ENCODE measurements at regions not wholly inside any gene's neighbourhood (a gene's known extent, or its start where the extent isn't known, plus 50 kb on each side); places are given as distances from the start of the nearest gene placed in this dataset.

- Mint-ChIP-seq H3K4me1 (no peaks in the 10 kb centered on the region), H3K9me3 (no peaks in the 10 kb centered on the region), H3K4me3 (no peak overlapping the region), H3K27ac (no peak overlapping the region), H3K27me3 (peaks cover 8% of the 10 kb centered on the region), H3K36me3 (no peaks in the 10 kb centered on the region)
- CTCF ChIA-PET, result interaction anchor here (1.7 kb wide), 1 partner anchor 9 kb away, joined by 4 read pairs; no protein-coding TSS in a partner anchor
- no peak for DNase-seq
Measured at GRCh38 chr10:94206176-94206575, 156.6 kb downstream of the NOC3L start.

DNA sequence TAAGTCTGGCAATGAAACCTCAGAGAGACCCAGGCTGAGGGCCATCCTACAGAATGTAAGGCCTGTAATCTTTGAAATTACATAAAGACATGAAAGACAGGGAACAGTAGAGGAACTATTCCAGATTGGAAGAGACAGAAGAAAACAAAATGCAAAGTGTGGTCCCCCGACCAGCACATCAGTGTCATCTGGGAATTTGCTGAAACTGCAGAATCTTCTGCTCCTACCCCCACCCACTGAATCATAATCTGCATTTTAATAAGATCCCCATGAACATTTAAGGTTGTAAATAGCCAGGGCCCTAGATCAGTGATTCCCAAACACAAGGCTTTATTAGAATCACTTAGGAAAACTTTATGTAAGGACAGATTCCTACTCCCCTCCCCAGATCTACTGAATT lies 154.4 kb downstream of the NOC3L start:
- H3K27ac Mint-ChIP-seq, result no peak overlapping the region
- no peaks in the 10 kb centered on the region for H3K9me3 Mint-ChIP-seq
- no peak for DNase-seq
- peaks cover 8% of the 10 kb centered on the region for H3K27me3 Mint-ChIP-seq
- H3K4me1 Mint-ChIP-seq, result no peaks in the 10 kb centered on the region
- no peak overlapping the region for H3K4me3 Mint-ChIP-seq
- CTCF ChIA-PET, result no interaction called here
- H3K36me3 Mint-ChIP-seq, result no peaks in the 10 kb centered on the region

GRCh38 chr10:94210440-94211168 lies 152.1 kb downstream of the NOC3L start:
- H3K9me3 Mint-ChIP-seq, result no peaks in the 10 kb centered on the region
- DNase-seq, result no peak
- no peaks in the 10 kb centered on the region for H3K36me3 Mint-ChIP-seq
- H3K4me1 Mint-ChIP-seq, result no peaks in the 10 kb centered on the region
- H3K27ac Mint-ChIP-seq, result no peak overlapping the region
- no peak overlapping the region for H3K4me3 Mint-ChIP-seq
- CTCF ChIA-PET, result no interaction called here
- peaks cover 8% of the 10 kb centered on the region for H3K27me3 Mint-ChIP-seq

DNA sequence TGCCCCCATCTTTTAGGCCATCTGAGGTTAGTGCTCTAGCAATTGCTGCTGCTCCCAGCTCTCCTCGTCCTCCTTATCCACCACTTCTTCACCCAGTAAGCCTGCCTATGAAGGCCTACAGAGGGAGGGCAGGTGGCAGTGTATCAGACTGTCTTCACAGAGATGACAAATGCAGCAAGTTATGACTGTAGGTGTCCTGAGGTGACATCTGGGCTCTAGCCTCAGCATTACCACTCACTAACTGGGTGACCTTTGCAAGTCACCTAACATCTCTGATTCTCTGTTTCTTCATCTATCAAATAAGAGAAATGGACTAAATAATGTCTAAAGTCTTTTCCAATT lies 151.6 kb downstream of the NOC3L start:
- CTCF ChIA-PET, result no interaction called here
- no peaks in the 10 kb centered on the region for H3K9me3 Mint-ChIP-seq
- no peaks in the 10 kb centered on the region for H3K36me3 Mint-ChIP-seq
- no peak overlapping the region for H3K4me3 Mint-ChIP-seq
- no peaks in the 10 kb centered on the region for H3K4me1 Mint-ChIP-seq
- no peak for DNase-seq
- H3K27ac Mint-ChIP-seq, result no peak overlapping the region
- peaks cover 8% of the 10 kb centered on the region for H3K27me3 Mint-ChIP-seq

DNA sequence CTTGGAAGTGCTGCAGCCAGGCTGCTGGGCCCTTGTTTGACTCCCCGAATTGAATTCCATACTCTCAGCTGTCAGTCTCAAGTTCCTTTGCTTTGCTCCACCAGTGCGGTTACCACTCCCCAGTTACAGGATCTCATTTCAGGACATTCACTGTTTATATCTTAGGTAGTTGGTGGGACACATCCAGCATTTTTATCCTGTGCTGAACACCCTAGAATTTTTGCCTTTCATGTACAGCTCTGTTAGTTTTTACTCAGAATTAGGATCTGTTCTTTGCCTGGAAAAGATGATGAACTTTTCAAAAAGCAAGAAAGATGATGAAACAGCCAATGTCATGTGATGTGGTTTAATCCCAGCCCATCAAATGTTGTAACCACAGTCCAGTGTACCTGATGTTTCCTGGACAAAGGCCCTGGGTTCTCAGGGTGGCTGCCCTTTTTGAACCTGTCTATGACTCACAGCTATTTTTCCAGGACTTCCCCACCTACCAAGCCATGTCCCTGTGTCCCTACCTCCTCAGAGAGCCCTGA lies 149.7 kb downstream of the NOC3L start:
- Mint-ChIP-seq H3K9me3 (no peaks in the 10 kb centered on the region), H3K27me3 (peaks cover 8% of the 10 kb centered on the region), H3K4me1 (no peaks in the 10 kb centered on the region), H3K4me3 (no peak overlapping the region), H3K27ac (no peak overlapping the region), H3K36me3 (no peaks in the 10 kb centered on the region)
- DNase-seq, result no peak
- CTCF ChIA-PET, result no interaction called here

GRCh38 chr10:94213980-94214379 lies 148.8 kb downstream of the NOC3L start:
- Mint-ChIP-seq H3K4me3 (no peak overlapping the region), H3K9me3 (no peaks in the 10 kb centered on the region), H3K4me1 (no peaks in the 10 kb centered on the region), H3K27me3 (peaks cover 8% of the 10 kb centered on the region), H3K36me3 (no peaks in the 10 kb centered on the region), H3K27ac (no peak overlapping the region)
- CTCF ChIA-PET, result no interaction called here
- DNase-seq, result no peak

DNA sequence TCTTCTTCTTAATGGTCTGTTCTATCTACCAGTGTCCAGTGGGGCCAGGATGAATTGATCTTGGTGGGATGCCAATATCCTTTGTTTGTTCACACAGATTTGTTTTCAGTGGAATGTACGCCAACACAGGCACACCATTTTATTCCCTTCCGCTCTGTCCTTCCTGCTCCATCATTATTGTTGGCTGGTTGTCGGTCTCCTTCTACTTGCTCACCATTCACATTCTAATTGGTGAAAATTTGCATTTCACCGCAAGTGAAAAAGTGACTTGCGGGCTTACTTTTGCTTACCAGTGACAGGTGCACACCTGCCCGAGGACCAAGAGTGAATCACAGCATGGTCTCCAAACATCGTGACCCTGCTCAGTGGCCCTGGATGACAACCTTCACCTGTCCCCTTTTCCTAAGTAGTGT lies 148.3 kb downstream of the NOC3L start:
- no peaks in the 10 kb centered on the region for H3K4me1 Mint-ChIP-seq
- no peak overlapping the region for H3K4me3 Mint-ChIP-seq
- no peaks in the 10 kb centered on the region for H3K9me3 Mint-ChIP-seq
- H3K27me3 Mint-ChIP-seq, result peaks cover 8% of the 10 kb centered on the region
- CTCF ChIA-PET, result no interaction called here
- H3K36me3 Mint-ChIP-seq, result no peaks in the 10 kb centered on the region
- H3K27ac Mint-ChIP-seq, result no peak overlapping the region
- no peak for DNase-seq

- no peak overlapping the region for H3K27ac Mint-ChIP-seq
- H3K36me3 Mint-ChIP-seq, result no peaks in the 10 kb centered on the region
- H3K4me1 Mint-ChIP-seq, result no peaks in the 10 kb centered on the region
- H3K4me3 Mint-ChIP-seq, result no peak overlapping the region
- H3K27me3 Mint-ChIP-seq, result no peaks in the 10 kb centered on the region
- CTCF ChIA-PET, result interaction anchor here (1.8 kb wide), 1 partner anchor 10 kb away, joined by 4 read pairs; no protein-coding TSS in a partner anchor
- no peaks in the 10 kb centered on the region for H3K9me3 Mint-ChIP-seq
- no peak for DNase-seq
Measured at GRCh38 chr10:94216201-94216600, 146.5 kb downstream of the NOC3L start.

DNA sequence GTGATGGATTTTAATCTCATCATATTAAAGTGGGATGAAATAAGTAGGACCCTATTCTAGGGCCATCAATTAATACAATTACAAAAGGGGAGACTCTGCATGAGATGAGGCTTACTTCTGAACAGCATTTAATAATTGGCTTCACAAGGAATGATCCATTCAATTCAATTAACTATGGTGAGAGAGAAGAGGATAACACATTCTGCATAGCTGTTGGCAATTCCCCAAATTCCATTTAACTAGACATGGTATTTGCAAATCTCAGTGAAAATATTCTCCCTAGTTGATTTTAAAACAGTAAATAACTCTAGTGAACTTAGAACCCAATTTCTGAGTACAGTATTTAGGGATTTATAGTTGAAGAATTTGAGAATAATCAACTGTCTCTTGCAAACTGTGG lies 145.3 kb downstream of the NOC3L start:
- no peak overlapping the region for H3K4me3 Mint-ChIP-seq
- no peaks in the 10 kb centered on the region for H3K9me3 Mint-ChIP-seq
- H3K36me3 Mint-ChIP-seq, result no peaks in the 10 kb centered on the region
- no peak overlapping the region for H3K27ac Mint-ChIP-seq
- no peaks in the 10 kb centered on the region for H3K4me1 Mint-ChIP-seq
- no peak for DNase-seq
- H3K27me3 Mint-ChIP-seq, result no peaks in the 10 kb centered on the region
- CTCF ChIA-PET, result no interaction called here

DNA sequence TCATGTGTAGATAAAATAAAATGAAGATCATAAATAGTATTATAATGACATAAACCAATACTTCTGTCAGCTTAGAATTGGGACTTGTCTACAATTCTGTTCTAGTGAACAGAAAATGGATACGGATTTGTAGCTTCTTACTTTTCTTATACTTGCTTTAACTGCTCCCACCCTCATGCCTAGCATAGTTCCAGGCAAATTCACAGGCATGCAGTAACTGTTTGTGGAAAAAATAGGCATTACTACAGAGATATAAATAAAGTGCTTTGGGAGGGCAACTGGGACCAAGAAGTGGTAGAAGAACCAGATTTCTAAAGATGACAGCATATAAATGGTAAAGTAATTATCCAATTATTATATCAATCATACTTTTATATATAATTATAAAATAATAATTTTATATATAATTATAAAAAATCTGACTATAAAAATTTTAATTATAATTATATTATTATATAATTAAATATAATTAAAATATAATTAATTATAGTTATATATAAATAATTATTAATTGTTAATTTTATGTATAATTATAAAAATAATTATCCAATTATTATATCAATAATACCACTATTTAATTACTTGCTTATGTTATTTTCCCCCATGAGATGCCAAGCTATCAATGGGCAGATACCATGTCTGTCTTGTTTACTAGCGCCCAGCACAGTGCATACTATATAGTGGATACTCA lies 144.1 kb downstream of the NOC3L start:
- Mint-ChIP-seq H3K4me3 (no peak overlapping the region), H3K4me1 (no peaks in the 10 kb centered on the region), H3K36me3 (no peaks in the 10 kb centered on the region), H3K9me3 (no peaks in the 10 kb centered on the region), H3K27me3 (no peaks in the 10 kb centered on the region), H3K27ac (no peak overlapping the region)
- CTCF ChIA-PET, result interaction anchor here (1.0 kb wide), 1 partner anchor 301 kb away, joined by 4 read pairs; no protein-coding TSS in a partner anchor
- DNase-seq, result no peak

- H3K4me3 Mint-ChIP-seq, result no peak overlapping the region
- no peaks in the 10 kb centered on the region for H3K36me3 Mint-ChIP-seq
- DNase-seq, result no peak
- H3K27me3 Mint-ChIP-seq, result no peaks in the 10 kb centered on the region
- CTCF ChIA-PET, result interaction anchor here (1.0 kb wide), 1 partner anchor 303 kb away, joined by 4 read pairs; no protein-coding TSS in a partner anchor
- no peaks in the 10 kb centered on the region for H3K4me1 Mint-ChIP-seq
- H3K27ac Mint-ChIP-seq, result no peak overlapping the region
- no peaks in the 10 kb centered on the region for H3K9me3 Mint-ChIP-seq
Measured at GRCh38 chr10:94219829-94220228, 142.9 kb downstream of the NOC3L start.

GRCh38 chr10:94220717-94221116 lies 142.0 kb downstream of the NOC3L start:
- CTCF ChIA-PET, result no interaction called here
- H3K27me3 Mint-ChIP-seq, result no peaks in the 10 kb centered on the region
- no peak overlapping the region for H3K27ac Mint-ChIP-seq
- no peaks in the 10 kb centered on the region for H3K4me1 Mint-ChIP-seq
- H3K36me3 Mint-ChIP-seq, result no peaks in the 10 kb centered on the region
- no peaks in the 10 kb centered on the region for H3K9me3 Mint-ChIP-seq
- no peak for DNase-seq
- H3K4me3 Mint-ChIP-seq, result no peak overlapping the region

DNA sequence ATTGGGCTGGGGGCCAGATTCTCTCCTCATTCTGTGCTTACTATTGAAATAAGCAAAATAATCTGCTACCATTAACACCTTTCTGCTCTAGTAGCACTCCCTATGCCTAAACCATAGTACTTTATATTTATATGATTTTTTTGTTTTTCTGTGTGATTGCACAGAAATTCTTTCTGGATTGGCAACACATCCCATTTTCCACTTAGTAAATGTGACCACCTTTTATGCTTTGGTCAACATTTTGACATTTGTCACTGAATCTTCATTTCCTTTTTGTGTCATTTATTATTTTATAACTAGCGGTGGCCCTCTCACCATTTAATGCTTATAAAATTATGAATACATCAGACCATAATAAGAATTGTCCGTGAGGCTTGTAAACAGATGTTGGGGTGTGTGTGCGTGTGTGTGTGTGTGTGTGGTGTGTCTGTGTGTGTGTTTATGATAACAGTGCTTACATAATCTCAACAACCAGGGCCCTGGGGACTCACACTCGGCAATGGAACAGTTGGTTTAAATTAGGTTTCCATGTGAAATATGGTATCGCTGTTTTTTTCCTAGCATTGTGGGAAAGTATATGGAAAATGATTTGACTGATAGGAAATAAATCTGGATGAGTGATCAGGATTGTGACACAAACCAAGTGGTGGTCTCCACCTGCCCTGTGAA lies 138.9 kb downstream of the NOC3L start:
- no peaks in the 10 kb centered on the region for H3K27me3 Mint-ChIP-seq
- CTCF ChIA-PET, result no interaction called here

DNA sequence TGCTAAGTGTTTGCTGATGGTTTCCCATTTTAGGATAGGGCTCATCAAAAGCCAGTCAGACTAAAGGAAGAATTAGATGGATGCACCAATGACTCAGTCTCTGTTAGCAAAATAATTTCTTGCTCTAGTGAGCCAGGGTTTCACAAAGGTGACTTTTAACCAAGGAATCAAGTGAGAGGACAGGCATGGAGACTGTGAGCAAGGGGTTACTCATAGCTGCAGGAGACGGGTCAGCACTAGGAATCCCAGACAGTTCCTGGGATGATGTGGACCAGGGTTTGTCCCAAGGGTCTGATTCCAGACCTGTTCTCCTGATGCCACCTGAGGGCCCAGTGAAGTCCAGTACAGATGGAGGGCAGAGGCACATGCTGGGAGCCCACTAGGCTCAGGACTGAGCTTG lies 138.1 kb downstream of the NOC3L start:
- Mint-ChIP-seq H3K36me3 (no peaks in the 10 kb centered on the region), H3K4me1 (no peaks in the 10 kb centered on the region), H3K9me3 (no peaks in the 10 kb centered on the region), H3K4me3 (no peak overlapping the region), H3K27ac (no peak overlapping the region), H3K27me3 (no peaks in the 10 kb centered on the region)
- DNase-seq, result no peak
- CTCF ChIA-PET, result no interaction called here

More for the DNA sequence above, 138.9 kb downstream of the NOC3L start:
- Mint-ChIP-seq H3K4me1 (no peaks in the 10 kb centered on the region), H3K4me3 (no peak overlapping the region), H3K9me3 (no peaks in the 10 kb centered on the region), H3K36me3 (no peaks in the 10 kb centered on the region), H3K27ac (no peak overlapping the region)
- no peak for DNase-seq

DNA sequence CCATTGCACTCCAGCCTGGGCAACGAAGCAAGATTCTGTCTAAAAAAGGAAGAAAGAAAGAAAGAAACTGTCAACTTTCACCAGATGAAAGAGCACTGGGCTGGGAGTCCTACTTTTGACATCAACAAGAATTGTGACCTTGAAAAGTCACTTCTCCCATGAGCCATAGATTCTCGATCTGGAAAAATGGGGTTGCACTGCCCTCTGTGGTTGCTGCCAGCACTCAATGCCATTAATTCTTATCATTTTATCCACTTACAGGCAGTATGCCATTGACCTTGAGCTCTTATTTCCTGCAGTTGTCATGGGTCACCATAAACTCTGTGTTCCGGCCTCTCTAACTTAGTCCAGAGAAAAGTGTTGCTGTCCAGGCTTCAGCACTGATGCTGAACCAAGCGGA lies 137.2 kb downstream of the NOC3L start:
- CTCF ChIA-PET, result no interaction called here
- Mint-ChIP-seq H3K36me3 (no peaks in the 10 kb centered on the region), H3K4me3 (no peak overlapping the region)

More for the DNA sequence above, 137.2 kb downstream of the NOC3L start:
- DNase-seq, result no peak
- H3K27me3 Mint-ChIP-seq, result no peaks in the 10 kb centered on the region
- no peak overlapping the region for H3K27ac Mint-ChIP-seq
- no peaks in the 10 kb centered on the region for H3K4me1 Mint-ChIP-seq
- no peaks in the 10 kb centered on the region for H3K9me3 Mint-ChIP-seq
